Small intestine (tissue), 7 donors: ENCODE measurements at regions not wholly inside any gene's neighbourhood (a gene's known extent, or its start where the extent isn't known, plus 50 kb on each side); places are given as distances from the start of the nearest gene placed in this dataset.

Experiments used
- DNase-seq, 2 donors: peaks; one replicate each; pipeline versions ENCODE4 v3.0.0 to v3.0.0-alpha.2; 2013
- FAIRE-seq: peaks from 2 replicates; lab custom pipeline; 2012; peaks lifted over from hg19 to GRCh38; lab: Jason Lieb, UNC
- H3K27ac ChIP-seq, 3 donors: one replicate each; pipeline ENCODE4 v1.5.1; 2013; ENCODE audit warnings: low read length in 2 of 3, mild to moderate bottlenecking in 2 of 3, control low read depth in 1 of 3, inconsistent platforms in 1 of 3, low read depth in 1 of 3, moderate library complexity in 1 of 3
- H3K27me3 ChIP-seq, 3 donors: one replicate each; pipeline ENCODE4 v1.6.1; 2013; ENCODE audit warnings: low read length in 3 of 3, inconsistent platforms in 1 of 3; ENCODE audit not compliant: control insufficient read depth in 3 of 3, insufficient read depth in 3 of 3
- H3K36me3 ChIP-seq, 3 donors: one replicate each; pipeline ENCODE4 v1.6.1; 2013; ENCODE audit warnings: low read length in 3 of 3, inconsistent platforms in 1 of 3, low read depth in 1 of 3, mild to moderate bottlenecking in 1 of 3, moderate library complexity in 1 of 3; ENCODE audit not compliant: control insufficient read depth in 3 of 3, insufficient read depth in 2 of 3
- H3K4me1 ChIP-seq, 3 donors: one replicate each; pipeline ENCODE4 v1.6.1; 2013; ENCODE audit warnings: low read length in 2 of 3, inconsistent platforms in 1 of 3, low read depth in 1 of 3, mild to moderate bottlenecking in 1 of 3, moderate library complexity in 1 of 3; ENCODE audit not compliant: control insufficient read depth in 3 of 3, insufficient read depth in 2 of 3
- H3K4me3 ChIP-seq, 3 donors: one replicate each; pipeline ENCODE4 v1.5.1; 2013; ENCODE audit warnings: low read length in 3 of 3, control low read depth in 1 of 3, inconsistent platforms in 1 of 3, low read depth in 1 of 3, mild to moderate bottlenecking in 1 of 3, moderate library complexity in 1 of 3
- H3K9me3 ChIP-seq, 2 donors: one replicate each; pipeline ENCODE4 v1.6.1; 2013; ENCODE audit warnings: low read depth in 1 of 2, low read length in 1 of 2; ENCODE audit not compliant: control insufficient read depth in 2 of 2, insufficient read depth in 1 of 2
- WGBS, 3 donors: extraction: QIAGEN DNeasy Blood & Tissue Kit; methylation state at CpG; one replicate each; pipeline ENCODE4 v1.1.7; 2013; 5-methylcytosine and 5-hydroxymethylcytosine counted together
- donor health status: healthy with polysubstance abuse.
- donor health status: control.
- donor health status: control.
- donor health status: Bipolar disorder and iron deficiency.
- donor health status: healthy.

DNA sequence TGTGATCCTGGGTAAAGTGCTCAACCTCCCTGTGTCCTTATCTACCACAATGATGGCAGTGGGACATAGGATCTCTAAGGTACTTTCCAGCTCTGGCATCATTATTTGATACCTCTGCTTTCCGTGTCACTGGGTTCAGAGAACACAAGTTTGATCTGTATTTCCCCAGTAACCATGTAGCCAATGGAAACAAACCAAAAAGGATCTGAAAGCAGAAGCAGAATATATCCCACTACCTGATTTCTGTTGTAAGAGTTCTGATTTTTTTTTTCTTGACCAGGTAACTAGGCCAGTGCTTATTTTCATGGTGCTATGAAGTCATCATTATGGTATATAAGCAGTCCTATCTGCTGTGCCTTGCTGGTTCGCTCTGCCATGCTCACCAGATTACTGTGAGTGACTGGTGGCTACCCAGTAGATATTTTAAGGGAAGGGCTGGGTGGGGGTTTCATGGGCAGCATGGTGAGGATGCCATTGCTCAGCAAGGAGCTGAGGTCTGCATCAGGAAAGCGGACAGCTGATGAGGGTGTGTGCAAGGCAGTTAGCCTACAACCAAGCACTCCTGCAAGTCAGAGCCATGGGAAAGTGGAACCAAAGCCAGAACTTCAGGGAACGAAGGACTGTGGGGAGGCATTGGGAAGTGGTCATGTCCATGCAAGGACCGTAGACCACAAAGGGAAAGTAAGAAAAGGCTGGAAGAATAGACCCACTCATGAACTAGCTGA lies 104.9 kb upstream of the EDEM3 start:
- H3K4me1 ChIP-seq = no peaks in the 10 kb centered on the region
- no peaks in the 10 kb centered on the region for H3K9me3 ChIP-seq
- no peaks in the 10 kb centered on the region for H3K27me3 ChIP-seq
- no peak for FAIRE-seq
- H3K4me3 ChIP-seq = no peak overlapping the region
- H3K27ac ChIP-seq = no peak overlapping the region
- no peaks in the 10 kb centered on the region for H3K36me3 ChIP-seq
- 94 to 98% (median 94%) methylated on average over 5 of the region's 5 CpGs for WGBS, 3 donors
- DNase-seq = no peak

DNA sequence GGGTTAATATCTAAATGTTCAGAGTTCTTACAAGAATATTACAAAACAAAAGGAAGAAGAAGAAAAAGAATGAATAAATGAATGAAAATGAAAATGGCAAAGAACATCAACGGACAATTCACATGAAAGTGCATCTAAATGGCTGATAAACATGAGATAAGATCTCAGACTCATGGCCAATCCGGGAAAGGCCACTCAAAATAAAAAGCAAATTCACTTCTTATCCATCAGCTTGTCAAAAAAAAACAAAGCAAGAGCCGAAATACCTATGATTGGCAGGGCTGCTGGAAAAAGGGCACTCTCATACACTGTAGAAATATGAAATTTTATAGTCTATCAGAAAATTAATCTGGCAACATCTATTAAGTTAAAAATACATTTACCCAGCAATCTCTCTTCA lies 103.6 kb upstream of the EDEM3 start:
- no peaks in the 10 kb centered on the region for H3K27me3 ChIP-seq
- FAIRE-seq = no peak
- no peak overlapping the region for H3K4me3 ChIP-seq
- no peaks in the 10 kb centered on the region for H3K9me3 ChIP-seq
- no peaks in the 10 kb centered on the region for H3K4me1 ChIP-seq
- H3K27ac ChIP-seq = no peak overlapping the region
- DNase-seq = no peak
- no peaks in the 10 kb centered on the region for H3K36me3 ChIP-seq
- 64 to 72% (median 66%) methylated on average over 3 of the region's 3 CpGs for WGBS, 3 donors

DNA sequence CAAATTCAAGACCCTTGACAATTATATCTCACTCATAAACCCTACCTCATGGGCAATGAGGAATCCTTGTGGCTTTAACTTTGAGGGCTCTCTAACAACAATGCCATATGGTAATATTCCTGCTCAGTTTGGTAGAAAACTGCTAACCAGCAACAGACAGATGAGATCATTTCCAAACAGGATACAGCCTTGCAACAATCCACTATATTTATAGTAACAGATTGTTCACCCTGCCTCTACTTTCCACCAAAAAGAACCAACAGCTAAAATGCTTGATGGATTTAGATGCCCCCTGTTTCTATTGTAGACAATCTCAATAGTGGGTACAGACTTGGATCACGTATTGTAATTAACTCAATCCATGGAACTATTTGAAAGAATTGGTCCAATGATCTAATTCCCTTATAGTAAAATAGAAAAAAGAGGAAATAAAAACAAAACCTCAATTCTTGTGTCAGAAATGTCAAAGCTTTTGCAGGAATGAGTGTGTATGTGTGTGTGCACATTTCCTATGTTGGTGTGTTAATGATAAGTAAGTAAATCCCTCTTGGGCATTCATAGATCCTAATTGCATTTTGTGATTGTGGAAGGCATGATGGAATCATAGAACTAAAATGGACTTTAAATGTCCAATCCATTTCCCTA lies 100.0 kb upstream of the EDEM3 start:
- DNase-seq = no peak
- FAIRE-seq = no peak
- H3K36me3 ChIP-seq = no peaks in the 10 kb centered on the region
- H3K4me1 ChIP-seq = no peaks in the 10 kb centered on the region
- H3K4me3 ChIP-seq = no peak overlapping the region
- WGBS, 3 donors = 83 to 90% (median 87%) methylated on average over 1 of the region's 1 CpG
- H3K27me3 ChIP-seq = no peaks in the 10 kb centered on the region
- no peaks in the 10 kb centered on the region for H3K9me3 ChIP-seq
- no peak overlapping the region for H3K27ac ChIP-seq

DNA sequence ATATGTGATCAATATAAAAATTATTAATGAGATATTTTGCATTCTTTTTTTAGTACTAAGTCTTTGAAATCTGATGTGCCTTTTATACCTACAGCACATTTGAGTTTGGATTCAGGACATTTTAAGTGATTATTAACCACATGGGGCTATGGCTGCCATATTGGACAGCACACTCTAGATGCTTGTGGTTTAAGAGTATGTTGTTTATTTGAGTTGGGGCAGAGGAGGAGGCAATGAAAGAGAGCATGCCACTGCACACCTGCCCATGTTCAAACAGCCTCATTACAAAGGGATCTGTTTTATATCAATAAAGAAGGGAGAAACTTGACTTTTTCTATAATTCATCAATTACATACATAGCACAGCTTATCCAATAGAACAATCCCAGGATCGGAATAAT lies 99.4 kb upstream of the EDEM3 start:
- FAIRE-seq (no peak), DNase-seq (no peak)
- Histone ChIP-seq H3K9me3 (no peaks in the 10 kb centered on the region), H3K4me3 (no peak overlapping the region), H3K27me3 (no peaks in the 10 kb centered on the region), H3K4me1 (no peaks in the 10 kb centered on the region), H3K36me3 (no peaks in the 10 kb centered on the region), H3K27ac (no peak overlapping the region)
- WGBS, 3 donors = 98 to 100% (median 100%) methylated on average over 1 of the region's 1 CpG

DNA sequence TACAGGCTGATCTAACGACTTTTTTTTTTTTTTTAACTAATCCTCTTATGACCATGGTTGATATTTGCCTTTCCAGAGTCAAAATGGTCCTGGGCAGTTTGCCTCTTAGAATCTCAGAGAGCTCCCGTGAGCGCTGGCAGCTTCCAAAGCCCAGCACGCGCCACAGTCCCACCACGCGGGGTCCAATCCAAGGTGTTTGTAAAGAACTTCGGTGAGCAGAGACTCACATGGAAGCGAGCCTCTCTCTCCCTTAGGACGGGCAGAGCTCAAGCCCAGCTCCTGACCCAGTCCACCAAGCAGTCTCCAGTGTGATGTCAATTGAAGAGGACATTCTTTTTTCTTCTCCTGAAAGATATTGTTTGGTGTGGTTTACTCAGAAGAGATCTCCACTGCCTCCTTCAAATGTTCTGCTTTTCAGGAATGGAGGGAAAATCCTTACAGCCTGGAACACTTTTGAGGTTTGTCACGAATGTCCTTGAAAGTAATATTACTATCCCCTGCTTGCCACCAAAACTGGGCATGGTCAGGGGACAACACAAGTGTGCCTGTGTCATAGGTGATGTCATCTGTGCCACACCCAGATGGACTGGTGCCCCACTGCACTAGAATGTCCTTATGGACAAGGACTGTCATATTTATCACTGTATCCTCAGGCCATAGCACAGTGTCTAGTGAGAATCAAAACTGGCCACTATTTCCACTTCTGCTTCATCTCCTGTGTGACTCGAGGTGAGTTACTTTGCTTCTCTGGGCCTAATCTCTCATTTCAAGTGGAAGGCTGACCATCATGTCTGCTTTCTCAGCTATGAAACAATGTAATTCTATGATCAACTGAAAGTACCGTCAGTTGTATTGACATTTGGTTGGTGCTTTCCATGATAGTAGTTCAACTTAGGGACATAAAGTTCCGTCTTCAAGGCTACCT lies 97.4 kb upstream of the EDEM3 start:
- FAIRE-seq (no peak), DNase-seq (no peak)
- H3K4me1 ChIP-seq = no peaks in the 10 kb centered on the region
- no peak overlapping the region for H3K27ac ChIP-seq
- H3K4me3 ChIP-seq = no peak overlapping the region
- H3K27me3 ChIP-seq = no peaks in the 10 kb centered on the region
- WGBS, 3 donors = 89 to 94% (median 90%) methylated on average over 14 of the region's 14 CpGs
- H3K9me3 ChIP-seq = no peaks in the 10 kb centered on the region
- H3K36me3 ChIP-seq = no peaks in the 10 kb centered on the region

DNA sequence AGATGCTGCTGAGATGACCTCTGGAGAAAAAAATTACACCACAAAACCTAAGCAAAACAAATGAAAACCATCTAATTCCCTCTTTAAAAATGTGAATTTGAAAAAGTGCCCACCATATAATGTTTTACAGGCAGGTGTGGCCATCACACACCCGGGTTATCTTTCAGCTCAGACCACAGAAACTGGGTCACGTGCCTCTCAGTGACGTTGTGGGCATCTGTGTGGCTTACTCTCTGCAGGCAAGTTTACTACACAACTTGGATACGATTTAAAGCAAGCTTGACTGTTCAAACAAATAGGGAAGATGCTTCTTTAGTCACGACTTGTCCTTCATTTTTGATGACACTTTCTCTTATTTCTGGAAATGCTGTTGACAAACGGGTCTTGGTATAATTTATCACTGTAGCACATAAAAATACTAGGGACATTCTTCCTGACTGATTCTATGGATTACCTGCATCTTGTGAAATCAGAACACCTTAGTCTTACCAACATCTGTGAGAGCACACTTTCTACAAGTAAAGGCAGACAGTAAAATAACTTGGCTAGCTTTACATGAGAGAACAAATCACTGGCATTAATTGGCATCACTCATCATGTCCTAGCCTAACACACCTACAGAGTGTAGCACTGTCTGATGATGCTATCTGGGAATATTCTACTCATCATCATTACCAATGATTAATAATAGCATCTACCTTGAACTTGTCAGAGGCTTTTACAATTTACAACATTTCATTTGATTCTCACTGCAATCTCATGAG lies 89.3 kb upstream of the EDEM3 start:
- H3K4me3 ChIP-seq = no peak overlapping the region
- no peaks in the 10 kb centered on the region for H3K27me3 ChIP-seq
- no peak for FAIRE-seq
- no peak overlapping the region for H3K27ac ChIP-seq
- H3K36me3 ChIP-seq = no peaks in the 10 kb centered on the region
- 35 to 49% (median 38%) methylated on average over 6 of the region's 6 CpGs for WGBS, 3 donors
- H3K4me1 ChIP-seq = no peaks in the 10 kb centered on the region
- no peaks in the 10 kb centered on the region for H3K9me3 ChIP-seq
- peak; percentile 41 to 52 for DNase-seq

DNA sequence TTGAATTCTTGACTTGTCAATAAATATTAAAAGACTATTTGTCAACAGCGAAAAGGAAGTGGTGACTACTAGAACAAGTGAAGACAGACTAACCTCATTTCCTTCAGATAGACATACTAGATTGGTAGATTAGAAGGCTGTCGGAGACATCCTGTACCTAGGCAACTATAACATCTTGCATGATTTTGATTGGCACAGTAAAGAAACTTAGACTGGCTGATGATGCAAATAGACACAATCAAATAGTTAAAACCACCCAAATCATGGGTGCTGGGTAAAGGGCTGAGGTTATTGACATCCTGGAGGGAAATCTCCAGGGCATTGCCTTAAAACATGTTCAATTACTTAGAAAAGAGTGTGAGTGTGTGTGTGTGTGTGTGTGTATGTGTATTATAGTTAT lies 85.9 kb upstream of the EDEM3 start:
- H3K36me3 ChIP-seq = no peaks in the 10 kb centered on the region
- peak in 1 of 2 donors; percentile 69 for DNase-seq
- H3K27me3 ChIP-seq = no peaks in the 10 kb centered on the region
- peaks cover 0 to 17% (median 12%) of the 10 kb centered on the region in 3 donors for H3K4me1 ChIP-seq
- H3K27ac ChIP-seq = peak overlapping the region in 1 of 3 donors; percentile 48
- FAIRE-seq = no peak
- 65 to 87% (median 86%) methylated on average over 2 of the region's 2 CpGs for WGBS, 3 donors
- H3K9me3 ChIP-seq = no peaks in the 10 kb centered on the region
- H3K4me3 ChIP-seq = no peak overlapping the region

DNA sequence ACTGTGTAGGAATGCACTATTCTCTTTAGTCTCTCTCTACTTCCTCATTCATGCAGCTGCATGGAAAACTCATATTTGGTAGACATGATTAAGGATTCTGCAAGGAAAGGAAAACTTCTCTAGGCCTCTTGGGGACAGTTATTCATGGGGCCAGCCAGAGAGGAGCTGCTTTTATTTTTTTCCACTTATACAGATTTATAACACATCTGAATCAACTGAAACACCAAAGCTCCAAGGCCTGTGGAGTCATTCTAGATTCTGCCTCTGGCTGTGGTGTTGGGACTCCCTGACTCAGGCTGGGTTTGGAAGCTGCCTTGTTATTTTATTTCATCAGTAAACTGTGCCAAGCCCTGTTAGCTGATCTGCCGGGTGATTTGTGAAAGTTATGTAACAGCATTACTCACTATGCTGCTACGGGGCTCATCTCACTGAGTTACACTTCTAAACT lies 83.9 kb upstream of the EDEM3 start:
- H3K27me3 ChIP-seq = no peaks in the 10 kb centered on the region
- H3K27ac ChIP-seq = peak overlapping the region in 1 of 3 donors; percentile 72
- DNase-seq = peak; percentile 18 to 50
- H3K9me3 ChIP-seq = no peaks in the 10 kb centered on the region
- no peak overlapping the region for H3K4me3 ChIP-seq
- H3K4me1 ChIP-seq = peaks cover 0 to 17% (median 12%) of the 10 kb centered on the region in 3 donors
- WGBS, 3 donors = 14 to 17% (median 16%) methylated on average over 2 of the region's 2 CpGs
- no peak for FAIRE-seq
- no peaks in the 10 kb centered on the region for H3K36me3 ChIP-seq
